ENCODE measurements at regions not wholly inside any gene's neighbourhood (a gene's known extent, or its start where the extent isn't known, plus 50 kb on each side); places are given as distances from the start of the nearest gene placed in this dataset.

GRCh38 chr5:111942661-111943401, 185.8 kb upstream of the NREP start:
- no peak for TF ChIP-seq RAD21 (conservative IDR thresholded peaks at IDR 0.05)
- TF ChIP-seq, protein P1, sequence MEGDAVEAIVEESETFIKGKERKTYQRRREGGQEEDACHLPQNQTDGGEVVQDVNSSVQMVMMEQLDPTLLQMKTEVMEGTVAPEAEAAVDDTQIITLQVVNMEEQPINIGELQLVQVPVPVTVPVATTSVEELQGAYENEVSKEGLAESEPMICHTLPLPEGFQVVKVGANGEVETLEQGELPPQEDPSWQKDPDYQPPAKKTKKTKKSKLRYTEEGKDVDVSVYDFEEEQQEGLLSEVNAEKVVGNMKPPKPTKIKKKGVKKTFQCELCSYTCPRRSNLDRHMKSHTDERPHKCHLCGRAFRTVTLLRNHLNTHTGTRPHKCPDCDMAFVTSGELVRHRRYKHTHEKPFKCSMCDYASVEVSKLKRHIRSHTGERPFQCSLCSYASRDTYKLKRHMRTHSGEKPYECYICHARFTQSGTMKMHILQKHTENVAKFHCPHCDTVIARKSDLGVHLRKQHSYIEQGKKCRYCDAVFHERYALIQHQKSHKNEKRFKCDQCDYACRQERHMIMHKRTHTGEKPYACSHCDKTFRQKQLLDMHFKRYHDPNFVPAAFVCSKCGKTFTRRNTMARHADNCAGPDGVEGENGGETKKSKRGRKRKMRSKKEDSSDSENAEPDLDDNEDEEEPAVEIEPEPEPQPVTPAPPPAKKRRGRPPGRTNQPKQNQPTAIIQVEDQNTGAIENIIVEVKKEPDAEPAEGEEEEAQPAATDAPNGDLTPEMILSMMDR (IDR thresholded peaks at IDR 0.05; ENCODE audit: poor library complexity, severe bottlenecking) = no peak

Data from neural cell (in vitro differentiated cells).